ENCODE measurements at regions not wholly inside any gene's neighbourhood (a gene's known extent, or its start where the extent isn't known, plus 50 kb on each side); places are given as distances from the start of the nearest gene placed in this dataset.

- TF ChIP-seq CTCF (IDR thresholded peaks at IDR 0.05) = no peak
- TF ChIP-seq EP300 (IDR thresholded peaks at IDR 0.05) = no peak
- TF ChIP-seq POLR2AphosphoS5 (IDR thresholded peaks at IDR 0.05) = no peak
These were observed 184.5 kb upstream of the SHH start for GRCh38 chr7:155996718-155997280.

Data from upper lobe of left lung (tissue), 4 donors.